HG03064 (cell line): ENCODE measurements at regions not wholly inside any gene's neighbourhood (a gene's known extent, or its start where the extent isn't known, plus 50 kb on each side); places are given as distances from the start of the nearest gene placed in this dataset.

ENCODE experiments used
- ATAC-seq: cut with Tn5 transposase; IDR thresholded peaks from one replicate; pipeline ENCODE4 v1.9.1; 2021; ENCODE audit warnings: low read depth; ENCODE audit not compliant: unreplicated experiment

DNA sequence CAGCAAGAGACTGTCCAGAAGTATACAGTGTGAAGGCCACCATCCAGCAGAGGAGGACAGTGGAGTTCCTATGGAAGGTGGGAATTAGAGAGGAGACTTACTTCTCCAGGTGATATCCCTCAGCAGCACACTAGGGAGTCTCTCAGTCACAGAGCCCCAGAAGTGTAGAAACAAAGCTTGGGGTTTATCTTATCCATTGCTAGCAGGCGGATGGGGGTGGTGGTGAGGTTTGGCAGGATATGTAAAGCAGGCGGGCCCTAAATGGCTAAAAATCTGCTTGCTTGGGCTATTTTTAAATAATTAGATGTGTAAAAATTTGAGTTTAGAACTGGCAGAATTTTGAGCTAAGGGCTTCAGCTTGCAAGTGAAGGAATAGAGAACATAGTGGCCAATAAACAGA, 50.1 kb upstream of the RGS18 start:
- no peak for ATAC-seq
